NCI-H1048 (cell line): ENCODE measurements at regions not wholly inside any gene's neighbourhood (a gene's known extent, or its start where the extent isn't known, plus 50 kb on each side); places are given as distances from the start of the nearest gene placed in this dataset.
"Not testable (repeated sequence)": the region's sequence is repeated elsewhere in the genome, so short reads cannot be mapped to it uniquely, and the experiment has no call there.

ENCODE experiments used
- DNase-seq: peaks from one replicate; lab custom pipeline; 2025; lab: John Stamatoyannopoulos, UW

DNA sequence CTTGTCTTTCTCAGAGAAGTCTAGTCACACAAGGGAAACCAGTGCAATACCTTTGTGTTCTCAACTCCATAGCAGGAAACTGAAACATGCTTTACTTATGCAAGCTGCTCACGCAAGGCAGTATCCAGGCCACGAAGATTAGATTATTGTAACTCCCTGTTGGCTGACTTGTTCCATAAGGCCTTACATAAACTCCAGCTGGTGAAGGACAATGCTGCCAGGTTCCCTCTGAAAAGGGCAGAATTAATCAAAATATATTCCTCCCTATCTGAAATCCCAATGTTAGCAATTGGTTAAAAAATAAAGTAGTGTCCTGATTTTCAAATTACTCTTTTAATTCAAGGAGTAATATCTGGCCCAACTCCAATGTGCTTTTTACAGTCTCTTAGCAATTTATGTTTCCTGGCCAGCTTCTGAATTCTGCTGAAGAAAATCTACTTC lies 966.6 kb downstream of the HACE1 start:
- no peak for DNase-seq

DNA sequence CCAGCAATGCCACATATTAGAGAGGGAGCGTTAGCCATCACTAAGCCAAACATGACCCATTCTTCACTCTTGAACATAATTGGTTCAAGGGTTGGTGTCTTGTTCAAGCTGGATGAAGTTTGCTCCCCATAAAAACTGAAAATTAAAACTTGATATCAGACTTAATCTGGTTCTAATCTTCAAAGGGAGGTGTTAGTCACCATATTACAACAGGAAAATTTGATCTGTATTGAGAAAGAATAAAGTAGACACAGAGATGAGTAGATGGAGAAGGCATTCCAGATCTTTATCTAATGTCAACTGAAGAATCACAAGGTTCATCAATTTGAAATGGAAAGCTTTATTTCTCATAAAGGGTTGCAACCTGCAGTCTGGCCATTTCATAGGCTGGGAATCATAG lies 972.8 kb downstream of the HACE1 start:
- no peak for DNase-seq

DNA sequence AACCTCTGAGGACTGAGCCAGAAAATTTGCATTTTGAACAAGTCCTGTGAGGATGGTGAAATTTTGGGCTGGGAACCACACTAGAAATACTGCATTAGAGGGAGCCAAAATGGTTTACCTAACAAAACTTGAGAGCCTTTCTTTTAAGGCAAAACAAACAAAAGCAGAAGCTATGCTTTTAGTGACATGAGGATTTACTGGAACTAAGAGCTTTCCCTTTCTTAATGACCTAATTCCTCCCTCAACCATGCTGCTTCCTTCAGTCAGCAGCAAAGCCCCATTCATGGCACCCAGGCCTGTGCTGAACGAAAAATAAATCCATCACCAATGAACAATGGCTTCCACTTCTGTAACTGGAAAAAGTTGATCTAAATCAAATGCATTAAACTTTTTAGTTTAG lies 974.3 kb downstream of the HACE1 start:
- DNase-seq = no peak

DNA sequence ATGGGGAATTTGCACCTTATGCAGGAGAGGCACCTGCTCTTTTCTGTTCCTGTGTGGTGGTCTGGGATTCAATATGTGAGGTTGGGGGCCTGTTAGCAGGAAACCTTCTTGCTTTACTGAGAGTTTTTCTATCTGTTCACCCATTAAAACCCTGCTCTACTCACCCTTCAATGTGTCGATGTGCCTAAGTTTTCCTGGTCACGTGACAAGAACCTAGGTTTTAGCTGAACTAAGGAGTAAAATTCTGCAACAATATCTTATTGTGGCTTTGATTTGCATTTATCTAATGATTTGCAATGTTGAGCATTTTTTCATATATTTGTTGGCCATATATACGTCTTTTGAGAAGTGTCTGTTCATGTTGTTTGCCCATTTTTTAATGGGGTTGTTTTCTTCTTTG lies 979.9 kb downstream of the HACE1 start:
- DNase-seq = no peak

DNA sequence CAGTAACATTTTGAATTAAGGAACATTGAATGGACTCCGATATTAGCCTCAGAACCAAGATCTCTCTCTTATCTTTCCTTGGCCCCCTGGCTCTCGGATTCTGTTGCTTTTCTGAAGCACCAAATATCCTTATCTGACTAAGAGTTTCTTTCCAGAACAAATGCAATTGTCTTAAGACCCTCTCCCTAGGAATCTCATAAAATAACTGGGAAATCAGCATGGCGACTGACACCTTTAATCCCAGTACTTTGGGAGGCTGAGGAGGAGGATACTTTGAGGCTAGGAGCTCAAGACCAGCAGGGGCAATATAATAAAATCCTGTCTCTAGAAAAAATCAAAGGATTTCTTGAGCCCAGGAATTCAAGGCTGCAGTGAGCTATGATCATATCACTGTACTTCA lies 984.5 kb downstream of the HACE1 start:
- no peak for DNase-seq

DNA sequence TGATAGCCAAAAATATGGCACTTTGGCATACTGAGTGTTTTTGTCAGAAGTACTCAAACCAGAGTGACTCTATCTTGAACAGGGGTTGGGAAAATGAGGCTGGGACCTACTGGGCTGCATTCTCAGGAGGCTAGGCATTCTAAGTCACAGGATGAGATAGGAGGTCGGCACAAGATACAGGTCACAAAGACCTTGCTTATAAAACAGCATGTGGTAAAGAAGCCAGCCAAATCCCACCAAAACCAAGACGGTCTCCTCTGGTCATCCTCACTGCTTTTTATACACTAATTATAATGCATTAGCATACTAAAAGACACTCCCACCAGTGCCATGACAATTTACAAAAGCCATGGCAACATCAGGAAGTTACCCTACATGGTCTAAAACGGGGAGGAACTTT lies 985.1 kb downstream of the HACE1 start:
- DNase-seq = no peak

DNA sequence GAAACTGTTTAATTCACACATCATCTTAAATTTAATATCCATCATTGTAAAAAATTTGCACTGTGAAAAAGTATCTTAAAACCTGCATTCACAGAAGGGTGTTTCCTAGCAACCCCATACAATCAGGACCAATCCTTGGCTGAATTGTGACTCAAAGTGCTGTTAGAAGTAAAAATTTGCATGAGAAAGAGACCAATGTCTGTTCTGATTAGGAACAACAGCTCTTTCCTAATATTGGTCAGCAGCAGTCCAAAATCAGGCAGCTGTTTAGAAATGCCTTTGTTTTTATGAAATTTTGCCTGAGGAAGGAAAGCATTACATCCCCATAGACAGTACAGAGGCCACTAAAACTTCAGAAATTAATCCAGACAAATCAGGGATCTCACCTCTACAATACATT lies 987.0 kb downstream of the HACE1 start:
- no peak for DNase-seq

DNA sequence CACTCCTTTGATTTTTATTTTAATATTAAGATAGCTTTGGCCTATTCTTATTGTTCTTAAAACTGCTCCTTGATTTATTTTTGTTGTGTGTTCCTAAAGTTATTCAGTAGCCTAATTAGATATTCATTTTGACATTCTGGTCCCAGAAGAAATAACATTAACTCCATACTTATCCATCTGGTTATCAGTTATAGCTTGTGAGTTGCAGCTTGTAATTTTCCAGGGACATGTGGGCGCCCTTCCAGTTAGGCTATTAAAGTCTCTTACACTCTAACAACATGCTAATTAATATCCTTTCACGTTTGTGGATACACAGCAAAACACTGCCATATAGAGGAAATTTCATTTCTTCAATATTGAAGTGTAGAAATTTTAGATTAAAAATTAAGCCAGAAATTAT lies 987.5 kb downstream of the HACE1 start:
- DNase-seq = no peak

DNA sequence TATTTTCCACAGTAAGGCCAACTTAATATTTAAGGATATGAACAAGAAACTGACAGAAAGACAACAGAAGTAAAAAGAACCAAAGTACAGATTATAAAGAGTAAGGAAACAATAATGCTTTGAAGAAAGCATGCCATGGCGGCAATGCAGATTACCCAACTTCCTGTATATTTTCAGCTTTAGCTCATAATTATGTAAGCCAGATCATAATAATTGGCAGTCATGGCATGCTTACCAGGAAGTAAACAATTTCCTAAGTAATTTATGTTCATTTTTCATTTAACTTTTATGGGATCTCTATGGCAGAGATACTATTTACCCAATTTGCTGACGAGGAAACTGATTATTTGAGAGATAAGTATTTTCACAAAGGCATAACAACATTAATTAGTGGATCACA lies 988.7 kb downstream of the HACE1 start:
- no peak for DNase-seq

DNA sequence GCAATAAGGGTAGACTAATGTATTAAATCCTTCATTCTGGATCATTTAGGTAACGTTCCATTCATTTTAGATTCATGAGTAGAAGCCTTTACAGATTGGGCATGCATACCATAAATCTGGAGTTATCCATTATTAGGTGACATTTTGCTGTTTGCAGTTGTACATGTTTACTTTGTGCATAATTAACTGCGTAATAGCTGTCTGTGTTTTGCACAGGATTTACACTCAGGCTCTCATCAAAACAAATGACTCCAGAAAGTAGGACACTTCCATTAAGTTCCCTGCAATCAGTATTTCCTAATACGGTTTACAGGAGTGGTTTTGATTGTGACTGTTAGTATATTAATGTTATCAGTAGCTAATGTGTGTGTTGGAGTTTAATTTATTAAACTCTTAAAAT lies 997.4 kb downstream of the HACE1 start:
- no peak for DNase-seq

DNA sequence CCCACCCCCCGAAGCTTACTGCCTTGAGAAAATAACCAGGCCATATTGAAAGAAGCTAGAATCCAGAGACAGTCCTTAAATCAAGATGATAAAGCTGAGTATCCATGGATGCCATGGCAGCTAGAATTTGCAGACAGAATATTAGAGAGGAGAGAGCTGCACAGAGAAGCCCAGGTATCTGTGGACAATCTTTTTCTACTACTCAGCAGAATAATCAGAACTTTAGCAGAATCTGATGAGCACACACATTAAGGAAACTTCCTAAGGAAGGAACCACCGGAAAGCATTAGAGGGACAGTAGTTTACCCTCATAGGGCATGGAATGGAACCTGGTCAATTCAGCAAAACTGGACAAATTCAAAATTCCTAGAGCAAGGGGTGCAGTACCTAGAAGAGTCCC lies 1001.7 kb downstream of the HACE1 start:
- no peak for DNase-seq

DNA sequence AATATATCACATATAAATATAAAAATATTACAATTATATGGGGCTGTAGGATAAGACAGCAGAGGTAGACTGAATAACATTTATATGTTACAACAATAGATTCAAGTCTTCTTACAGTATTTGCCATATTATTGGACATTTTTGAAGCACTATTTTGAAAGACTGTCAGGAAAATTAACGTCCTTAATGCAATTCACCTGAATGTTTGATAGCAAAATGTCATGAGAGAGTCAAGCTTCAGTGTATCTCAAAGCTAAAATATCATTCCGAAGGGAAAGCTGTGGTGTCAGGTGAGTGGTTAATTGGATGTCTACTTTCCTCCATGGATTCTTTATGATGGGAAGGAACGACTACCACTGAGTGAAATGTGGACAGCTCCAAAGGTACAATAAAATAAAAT lies 1004.0 kb downstream of the HACE1 start:
- no peak for DNase-seq

DNA sequence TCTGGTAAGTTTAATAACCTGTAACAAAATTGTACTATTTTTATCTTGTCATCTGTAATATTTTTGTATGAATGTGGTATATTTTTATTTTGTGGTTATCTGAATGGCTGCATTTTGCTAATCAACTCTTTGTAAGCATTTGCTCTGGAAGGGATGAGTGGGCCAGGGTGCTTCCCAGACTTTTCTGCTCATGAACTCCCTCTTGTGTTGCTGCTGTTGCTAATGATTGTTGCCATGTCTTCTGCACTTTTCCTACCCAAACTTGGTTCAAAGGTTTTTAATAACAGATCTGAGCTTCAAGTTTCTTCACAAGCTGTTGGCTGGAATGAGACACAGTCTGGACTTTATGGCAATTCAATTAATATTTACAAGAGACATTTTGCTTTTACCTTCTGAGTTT lies 1005.7 kb downstream of the HACE1 start:
- DNase-seq = no peak

DNA sequence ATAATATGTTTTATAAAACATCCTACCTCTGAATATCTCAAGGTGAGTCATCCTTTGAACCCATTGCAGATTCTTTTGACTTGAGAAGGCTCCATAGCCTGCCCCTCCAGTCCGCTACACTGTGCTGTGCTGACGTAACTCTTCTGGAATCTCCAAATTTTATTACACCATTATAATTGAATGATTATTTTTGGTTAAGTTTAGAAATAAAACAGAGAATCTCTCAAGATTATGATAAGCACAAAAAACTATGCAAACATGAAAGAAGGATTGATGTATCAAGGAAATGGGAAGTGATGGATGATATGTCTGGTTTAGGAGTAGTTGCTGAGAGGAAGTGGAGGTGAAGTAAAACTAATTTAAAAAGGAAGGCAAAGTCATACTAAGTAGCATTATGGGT lies 1021.3 kb downstream of the HACE1 start:
- DNase-seq = no peak

DNA sequence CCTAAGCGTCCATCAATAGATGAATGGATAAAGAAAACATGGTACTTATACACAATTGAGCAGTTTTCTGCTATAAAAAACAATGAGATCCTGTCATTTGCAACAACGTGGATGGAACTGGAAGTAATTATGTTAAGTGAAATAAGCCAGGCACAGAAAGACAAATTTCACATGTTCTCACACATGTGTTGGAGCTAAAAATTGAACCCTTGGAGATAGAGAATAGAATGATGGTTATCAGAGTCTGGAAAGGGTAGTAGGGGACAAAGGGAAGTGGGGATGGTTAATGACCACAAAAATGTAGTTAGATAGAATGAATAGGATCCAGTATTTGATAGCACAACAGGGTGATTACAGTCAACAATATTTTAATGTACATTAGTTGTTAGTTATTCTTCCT lies 1033.5 kb downstream of the HACE1 start:
- no peak for DNase-seq

DNA sequence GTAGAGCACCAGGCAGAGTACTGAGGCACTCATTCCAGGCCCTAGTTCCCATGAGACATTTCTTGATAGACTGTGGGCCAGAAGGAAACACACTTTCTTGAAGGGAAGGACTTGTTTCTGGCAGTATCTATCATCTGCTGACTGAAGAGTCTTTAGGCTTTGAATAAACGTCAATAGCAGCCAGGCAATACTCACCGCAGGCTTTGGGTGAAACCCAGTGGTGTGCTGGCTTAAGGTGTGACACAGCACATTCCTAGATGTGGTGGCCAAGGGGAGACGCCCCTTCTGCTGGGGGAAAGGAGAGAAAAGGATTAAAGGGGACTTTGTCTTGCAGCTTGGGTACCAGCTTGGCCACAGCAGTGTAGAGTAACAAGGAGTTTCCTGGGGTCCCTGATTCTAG lies 1039.6 kb downstream of the HACE1 start:
- DNase-seq = no peak

DNA sequence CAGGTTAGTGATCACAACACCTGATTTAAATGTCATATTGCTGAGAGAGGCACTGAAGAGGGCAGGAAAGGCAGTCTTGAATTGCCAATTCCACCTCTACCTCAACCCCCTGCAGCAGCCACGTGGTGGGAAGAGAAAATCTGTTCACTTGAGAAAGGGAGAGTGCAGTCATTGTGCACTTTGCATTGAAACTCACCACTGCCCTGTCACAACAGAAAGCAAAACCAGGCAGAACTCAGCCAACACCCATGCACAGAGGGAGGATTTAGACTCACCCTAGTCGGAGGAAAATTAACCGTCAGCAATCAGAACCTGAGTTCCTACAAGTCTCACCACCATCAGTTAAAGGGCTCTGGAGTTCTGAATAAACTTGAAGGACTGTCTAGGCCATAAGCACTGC lies 1040.2 kb downstream of the HACE1 start:
- DNase-seq = no peak

DNA sequence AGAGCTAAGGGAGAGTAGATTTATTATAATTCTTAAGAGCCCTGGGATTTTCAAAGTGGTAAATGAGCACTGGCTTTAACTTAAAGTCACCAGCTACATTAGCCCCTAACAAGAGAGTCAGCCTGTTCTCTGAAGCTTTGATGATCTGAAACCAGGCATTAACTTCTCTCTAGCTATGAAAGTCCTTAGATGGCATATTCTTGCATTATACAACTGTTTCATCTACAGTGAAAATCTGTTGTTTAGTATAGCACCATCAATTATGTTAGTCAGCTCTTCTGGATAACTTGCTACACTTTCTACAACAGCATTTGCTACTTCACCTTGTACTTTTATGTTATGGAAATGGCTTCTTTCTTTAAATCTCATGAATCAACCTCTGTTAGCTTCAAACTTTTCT lies 1046.7 kb downstream of the HACE1 start:
- no peak for DNase-seq

DNA sequence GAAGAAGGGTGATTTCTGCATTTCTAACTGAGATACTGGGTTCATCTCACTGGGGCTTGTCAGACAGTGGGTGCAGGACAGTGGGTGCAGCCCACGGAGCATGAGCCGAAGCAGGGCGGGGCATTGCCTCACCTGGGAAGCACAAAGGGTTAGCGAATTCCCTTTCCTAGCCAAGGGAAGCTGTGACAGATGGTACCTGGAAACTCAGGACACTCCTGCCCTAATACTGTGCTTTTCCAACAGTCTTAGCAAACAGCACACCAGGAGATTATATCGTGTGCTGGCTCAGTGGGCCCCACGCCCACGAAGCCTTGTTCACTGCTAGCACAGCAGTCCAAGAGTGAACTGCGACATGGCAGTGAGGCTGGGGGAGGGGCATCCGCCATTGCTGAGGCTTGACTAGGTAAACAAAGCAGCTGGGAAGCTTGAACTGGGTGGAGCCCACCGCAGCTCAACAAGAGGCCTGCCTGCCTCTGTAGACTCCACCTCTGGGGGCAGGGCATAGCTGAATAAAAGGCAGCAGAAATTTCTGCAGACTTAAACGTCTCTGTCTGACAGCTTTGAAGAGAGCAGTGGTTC lies 1057.7 kb downstream of the HACE1 start:
- DNase-seq = not testable (repeated sequence)

DNA sequence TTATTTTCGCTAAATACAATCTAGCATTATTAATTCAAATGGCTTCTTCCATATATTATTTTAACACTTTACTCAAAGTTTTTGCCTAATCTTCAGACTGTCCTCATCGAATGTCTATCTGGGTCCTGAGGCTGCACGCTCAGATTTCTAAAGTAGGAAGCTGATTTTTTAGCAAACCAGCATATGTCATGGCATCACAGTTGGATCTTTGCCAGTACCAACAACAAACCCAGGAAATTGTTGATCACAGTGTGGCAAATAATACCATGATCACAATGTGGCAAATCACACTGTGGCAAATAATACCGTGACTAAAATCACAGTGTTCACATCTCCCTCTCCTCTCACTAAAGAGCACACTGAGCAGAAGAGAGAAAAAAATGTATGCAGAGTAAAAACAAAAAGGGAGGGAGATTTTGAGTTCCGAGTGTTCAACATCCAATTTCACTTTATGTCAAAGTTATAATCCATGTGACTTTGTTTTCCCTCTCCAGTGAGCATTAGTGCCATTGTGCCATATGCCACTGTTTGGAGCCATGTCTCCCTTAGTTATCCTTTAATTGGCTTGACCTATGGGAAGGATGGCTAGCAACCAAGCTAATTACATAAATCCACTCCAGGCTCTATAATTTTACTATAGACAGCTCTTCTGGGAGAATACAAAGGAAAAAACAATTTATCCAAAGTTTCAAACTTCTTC lies 1059.6 kb downstream of the HACE1 start:
- DNase-seq = no peak

DNA sequence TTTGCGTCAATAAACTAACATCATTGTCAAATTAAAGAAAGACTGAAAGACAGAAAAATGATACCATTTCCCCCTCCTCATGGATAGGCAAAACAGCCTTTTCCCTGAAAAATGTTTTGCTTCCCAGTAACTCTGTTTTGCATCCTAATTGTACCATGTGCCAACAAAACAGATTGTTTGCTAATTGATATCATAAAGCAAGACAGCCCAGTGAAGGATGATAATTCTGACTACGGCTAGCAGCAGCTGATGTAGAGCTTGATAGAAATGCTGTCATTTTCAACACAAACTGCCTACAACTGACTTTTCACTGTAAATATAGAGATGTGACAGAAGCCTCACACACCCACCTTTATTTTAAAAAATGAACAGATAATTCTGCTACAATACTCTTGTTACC lies 1061.6 kb downstream of the HACE1 start:
- no peak for DNase-seq

DNA sequence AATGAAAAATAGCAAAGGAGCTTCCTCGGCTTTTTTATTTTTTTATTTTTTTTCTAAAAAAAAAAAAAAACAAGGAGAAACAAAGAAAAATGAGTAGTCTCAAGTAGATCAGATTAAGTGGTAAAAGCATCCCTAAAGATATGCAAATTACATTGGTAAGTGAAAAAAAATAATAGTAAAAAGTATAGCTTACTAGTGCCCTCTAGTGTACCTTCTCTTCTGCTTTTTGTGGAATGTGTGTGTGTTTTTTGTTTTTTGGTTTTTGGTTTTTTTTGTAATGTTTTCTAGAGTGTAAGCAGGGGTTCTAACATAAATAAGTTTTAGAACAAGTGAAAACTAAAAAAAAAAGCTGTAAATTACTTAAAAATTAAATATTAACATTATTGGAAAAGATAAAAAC lies 1062.0 kb downstream of the HACE1 start:
- no peak for DNase-seq

DNA sequence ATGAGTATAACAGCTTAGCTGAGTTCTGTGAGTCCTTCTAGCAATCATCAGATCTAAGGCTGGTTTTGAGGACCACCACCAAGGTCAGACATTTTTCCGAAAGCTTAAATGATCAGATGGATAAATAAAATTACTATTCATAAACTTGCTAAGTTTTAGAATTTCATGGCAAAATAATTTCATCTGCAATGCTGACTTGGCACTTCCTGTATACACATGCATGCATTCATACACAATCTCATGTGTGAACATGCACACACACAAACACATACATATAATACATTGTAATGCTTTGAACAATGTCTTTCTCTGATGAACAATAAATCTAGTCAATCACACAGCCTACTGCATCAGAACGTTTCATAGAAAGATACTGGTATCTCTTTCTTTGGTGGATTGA lies 1068.3 kb downstream of the HACE1 start:
- no peak for DNase-seq

DNA sequence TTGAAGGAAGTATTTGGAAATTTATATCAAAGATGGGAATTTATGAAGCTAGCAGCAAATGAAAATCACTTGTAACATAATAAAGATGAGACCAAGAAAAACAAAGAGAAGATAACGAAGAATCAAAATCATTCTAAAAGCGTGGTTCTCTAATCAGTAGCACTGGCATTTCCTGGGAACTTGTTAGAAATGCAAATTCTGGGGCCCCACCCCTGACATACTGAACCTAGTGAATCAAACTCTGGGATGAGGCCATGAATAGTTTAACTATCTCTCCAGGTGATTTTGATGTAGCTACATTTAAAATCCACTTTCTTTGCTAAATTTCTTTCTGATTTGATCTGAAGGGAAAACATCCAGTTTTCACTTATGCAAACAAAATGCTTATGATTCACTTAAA lies 1075.6 kb downstream of the HACE1 start:
- DNase-seq = no peak
